ENCODE measurements at regions not wholly inside any gene's neighbourhood (a gene's known extent, or its start where the extent isn't known, plus 50 kb on each side); places are given as distances from the start of the nearest gene placed in this dataset.

- H2BK15ac ChIP-seq (ENCODE audit: low read depth, low read length): no peak overlapping the region
- no peaks in the 10 kb centered on the region for H3K79me2 ChIP-seq (ENCODE audit: insufficient read depth, low read length)
- no peak overlapping the region for H2BK5ac ChIP-seq (ENCODE audit: insufficient read length, low read length)
- Mint-ChIP-seq H3K27me3 (ENCODE audit: low read depth) (no peaks in the 10 kb centered on the region), H3K36me3 (ENCODE audit: insufficient read depth in 1 of 3, low read depth in 3 of 3) (peaks cover 0 to 5% (median 0%) of the 10 kb centered on the region in 3 experiments; a peak in 3 of 7 replicates), H3K27ac (no peak overlapping the region), H3K9me3 (peaks cover 12 to 15% of the 10 kb centered on the region in 2 experiments), H3K4me1 (no peaks in the 10 kb centered on the region), H3K4me3 (no peak overlapping the region)
- no peak overlapping the region for H3K56ac ChIP-seq (ENCODE audit: insufficient read length, low read depth, low read length)
- H2BK12ac ChIP-seq (ENCODE audit: insufficient read length, low read depth, low read length): no peak overlapping the region
- no peak for TF ChIP-seq CTCF (conservative IDR thresholded peaks at IDR 0.05)
- no peak overlapping the region for H2BK20ac ChIP-seq (ENCODE audit: low read depth, low read length, poor library complexity, severe bottlenecking)
- no peak overlapping the region for H3K4me2 ChIP-seq (ENCODE audit: insufficient read depth, insufficient read length, low read length)
- H3K27me3 ChIP-seq (ENCODE audit: insufficient read depth, low read length): no peaks in the 10 kb centered on the region
- no peaks in the 10 kb centered on the region for H3K23me2 ChIP-seq (ENCODE audit: insufficient read length, low read depth, low read length, poor library complexity, severe bottlenecking)
- H3K23ac ChIP-seq (ENCODE audit: insufficient read length, low read depth, low read length): no peak overlapping the region
- no peak overlapping the region for H4K5ac ChIP-seq (ENCODE audit: insufficient read length, low read depth, low read length)
- no peak overlapping the region for H2BK120ac ChIP-seq (ENCODE audit: low read depth, low read length, poor library complexity, severe bottlenecking)
- no peaks in the 10 kb centered on the region for H3K9me3 ChIP-seq (ENCODE audit: control insufficient read depth, low read depth, low read length)
- H4K20me1 ChIP-seq (ENCODE audit: control insufficient read depth, insufficient read depth, insufficient read length): no peaks in the 10 kb centered on the region
- H2AFZ ChIP-seq (ENCODE audit: low read length): no peak overlapping the region
- H3K4ac ChIP-seq (ENCODE audit: low read depth, low read length): no peak overlapping the region
- H3K27ac ChIP-seq (ENCODE audit: insufficient read length, low read depth, low read length): no peak overlapping the region
- no CpG with 5 or more reads among the region's 3 CpGs for WGBS (ENCODE audit: extremely low coverage, insufficient read length, low lambda C conversion rate)
- no peak overlapping the region for H3K18ac ChIP-seq (ENCODE audit: insufficient read length, low read depth, low read length)
- no peak for DNase-seq
- no peak overlapping the region for H3K9ac ChIP-seq (ENCODE audit: extremely low read depth, insufficient read length, low read length)
- no peak overlapping the region for H2AK5ac ChIP-seq (ENCODE audit: insufficient read length, low read length)
- H3T11ph ChIP-seq (ENCODE audit: low read length): no peak overlapping the region
- H3K79me1 ChIP-seq (ENCODE audit: insufficient read depth, low read depth, low read length, poor library complexity, severe bottlenecking): no peaks in the 10 kb centered on the region
- no peak overlapping the region for H4K91ac ChIP-seq (ENCODE audit: insufficient read length, low read depth, low read length)
- H3K14ac ChIP-seq (ENCODE audit: insufficient read depth, low read length): no peak overlapping the region
- no peaks in the 10 kb centered on the region for H3K4me1 ChIP-seq (ENCODE audit: insufficient read depth, low read length)
- no peak overlapping the region for H4K8ac ChIP-seq (replicated peaks; ENCODE audit: insufficient read length, low read depth, low read length)
These were observed 389.1 kb downstream of the XPNPEP1 start for GRCh38 chr10:109534193-109534592.

All from H9 (cell line).